ENCODE measurements at regions not wholly inside any gene's neighbourhood (a gene's known extent, or its start where the extent isn't known, plus 50 kb on each side); places are given as distances from the start of the nearest gene placed in this dataset.
"Not testable (repeated sequence)": the region's sequence is repeated elsewhere in the genome, so short reads cannot be mapped to it uniquely, and the experiment has no call there.

- DNase-seq (ENCODE audit: low read depth): no peak
These were observed 117.9 kb downstream of the GPCPD1 start for GRCh38 chr20:5492937-5493336.

GRCh38 chr20:5491455-5491854 lies 119.4 kb downstream of the GPCPD1 start:
- no peak for DNase-seq (ENCODE audit: low read depth)

GRCh38 chr20:5489601-5490000 lies 121.2 kb downstream of the GPCPD1 start:
- no peak for DNase-seq (ENCODE audit: low read depth)

- DNase-seq (ENCODE audit: low read depth): no peak
These were observed 122.0 kb downstream of the GPCPD1 start for GRCh38 chr20:5488823-5489222.

GRCh38 chr20:5486377-5487054 lies 124.3 kb downstream of the GPCPD1 start:
- no peak for DNase-seq (ENCODE audit: low read depth)

- DNase-seq (ENCODE audit: low read depth): no peak
These were observed 125.9 kb downstream of the GPCPD1 start for GRCh38 chr20:5484926-5485325.

GRCh38 chr20:5484346-5484745 lies 126.5 kb downstream of the GPCPD1 start:
- no peak for DNase-seq (ENCODE audit: low read depth)

GRCh38 chr20:5482791-5483190 lies 128.0 kb downstream of the GPCPD1 start:
- DNase-seq (ENCODE audit: low read depth): no peak

GRCh38 chr20:5481872-5482271 lies 128.9 kb downstream of the GPCPD1 start:
- DNase-seq (ENCODE audit: low read depth): no peak

- DNase-seq (ENCODE audit: low read depth): no peak
These were observed 129.8 kb downstream of the GPCPD1 start for GRCh38 chr20:5480824-5481600.

GRCh38 chr20:5474646-5475550 lies 135.9 kb downstream of the GPCPD1 start:
- no peak for DNase-seq (ENCODE audit: low read depth)

GRCh38 chr20:5471866-5472265 lies 138.9 kb downstream of the GPCPD1 start:
- DNase-seq (ENCODE audit: low read depth): not testable (repeated sequence)

GRCh38 chr20:5471368-5471767 lies 139.4 kb downstream of the GPCPD1 start:
- DNase-seq (ENCODE audit: low read depth): no peak

- DNase-seq (ENCODE audit: low read depth): no peak
These were observed 139.9 kb downstream of the GPCPD1 start for GRCh38 chr20:5470943-5471342.

GRCh38 chr20:5470458-5470857 lies 140.3 kb downstream of the GPCPD1 start:
- DNase-seq (ENCODE audit: low read depth): no peak

- no peak for DNase-seq (ENCODE audit: low read depth)
These were observed 141.7 kb downstream of the GPCPD1 start for GRCh38 chr20:5469111-5469510.

GRCh38 chr20:5467086-5467485 lies 143.7 kb downstream of the GPCPD1 start:
- no peak for DNase-seq (ENCODE audit: low read depth)

- DNase-seq (ENCODE audit: low read depth): no peak
These were observed 145.2 kb downstream of the GPCPD1 start for GRCh38 chr20:5465604-5465927.

- DNase-seq (ENCODE audit: low read depth): no peak
These were observed 145.8 kb downstream of the GPCPD1 start for GRCh38 chr20:5464901-5465603.

- no peak for DNase-seq (ENCODE audit: low read depth)
These were observed 146.4 kb upstream of the PROKR2 start for GRCh38 chr20:5463007-5463686.

- not testable (repeated sequence) for DNase-seq (ENCODE audit: low read depth)
These were observed 137.0 kb upstream of the PROKR2 start for GRCh38 chr20:5453745-5454144.

All from activated T-cell treated with anti-CD3 and anti-CD28 coated beads for 1 hour (primary cell).